ENCODE measurements at regions not wholly inside any gene's neighbourhood (a gene's known extent, or its start where the extent isn't known, plus 50 kb on each side); places are given as distances from the start of the nearest gene placed in this dataset.

DNA sequence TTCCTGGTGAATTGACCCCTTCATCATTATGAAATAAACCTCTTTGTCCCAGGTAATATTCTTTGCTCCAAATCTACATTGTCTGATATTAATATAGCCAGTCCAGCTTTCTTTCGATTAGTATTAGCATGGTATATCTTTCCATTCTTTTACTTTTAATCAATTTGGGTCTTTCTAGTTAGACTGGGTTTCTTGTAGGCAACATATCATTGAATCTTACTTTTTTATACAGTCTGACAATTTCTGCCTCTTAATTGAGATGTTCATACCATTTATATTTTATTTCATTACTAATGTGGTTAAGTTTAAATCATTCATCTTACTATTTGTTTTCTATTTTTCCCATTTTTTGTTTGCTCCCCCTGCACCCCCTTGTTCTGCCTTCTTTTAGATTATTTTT, 61.7 kb upstream of the LIFR start:
- TF ChIP-seq, protein P1, sequence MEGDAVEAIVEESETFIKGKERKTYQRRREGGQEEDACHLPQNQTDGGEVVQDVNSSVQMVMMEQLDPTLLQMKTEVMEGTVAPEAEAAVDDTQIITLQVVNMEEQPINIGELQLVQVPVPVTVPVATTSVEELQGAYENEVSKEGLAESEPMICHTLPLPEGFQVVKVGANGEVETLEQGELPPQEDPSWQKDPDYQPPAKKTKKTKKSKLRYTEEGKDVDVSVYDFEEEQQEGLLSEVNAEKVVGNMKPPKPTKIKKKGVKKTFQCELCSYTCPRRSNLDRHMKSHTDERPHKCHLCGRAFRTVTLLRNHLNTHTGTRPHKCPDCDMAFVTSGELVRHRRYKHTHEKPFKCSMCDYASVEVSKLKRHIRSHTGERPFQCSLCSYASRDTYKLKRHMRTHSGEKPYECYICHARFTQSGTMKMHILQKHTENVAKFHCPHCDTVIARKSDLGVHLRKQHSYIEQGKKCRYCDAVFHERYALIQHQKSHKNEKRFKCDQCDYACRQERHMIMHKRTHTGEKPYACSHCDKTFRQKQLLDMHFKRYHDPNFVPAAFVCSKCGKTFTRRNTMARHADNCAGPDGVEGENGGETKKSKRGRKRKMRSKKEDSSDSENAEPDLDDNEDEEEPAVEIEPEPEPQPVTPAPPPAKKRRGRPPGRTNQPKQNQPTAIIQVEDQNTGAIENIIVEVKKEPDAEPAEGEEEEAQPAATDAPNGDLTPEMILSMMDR (IDR thresholded peaks at IDR 0.05 in 4 of 5, conservative IDR thresholded peaks at IDR 0.05 in 1 of 5): no peak
- TF ChIP-seq POLR2A (IDR thresholded peaks at IDR 0.05): no peak
